GM08714 (cell line): ENCODE measurements at regions not wholly inside any gene's neighbourhood (a gene's known extent, or its start where the extent isn't known, plus 50 kb on each side); places are given as distances from the start of the nearest gene placed in this dataset.

ENCODE experiments used
- H3K4me3 ChIP-seq: fragments of 200-500 bp; sonication (Bioruptor generic); 2 replicates; pipeline ENCODE4 v1.5.1; 2014; ENCODE audit warnings: mild to moderate bottlenecking, low read length, inconsistent platforms
- ZNF274 ChIP-seq: IDR thresholded peaks from 2 replicates; pipeline ENCODE4 v1.6.1; 2012; ENCODE audit warnings: mild to moderate bottlenecking, low read depth, low read length

GRCh38 chr3:72669224-72669623 lies 179.0 kb downstream of the SHQ1 start:
- no peak for TF ChIP-seq ZNF274
- H3K4me3 ChIP-seq = no peak overlapping the region

GRCh38 chr3:72666447-72666755 lies 181.8 kb downstream of the SHQ1 start:
- TF ChIP-seq ZNF274 = no peak
- no peak overlapping the region for H3K4me3 ChIP-seq

GRCh38 chr3:72665701-72666446 lies 182.4 kb downstream of the SHQ1 start:
- TF ChIP-seq ZNF274 = no peak
- no peak overlapping the region for H3K4me3 ChIP-seq

- no peak for TF ChIP-seq ZNF274
- no peak overlapping the region for H3K4me3 ChIP-seq
Observed at GRCh38 chr3:72665103-72665502, 183.1 kb downstream of the SHQ1 start.

- TF ChIP-seq ZNF274 = no peak
- H3K4me3 ChIP-seq = no peak overlapping the region
Observed at GRCh38 chr3:72664184-72664975, 183.9 kb downstream of the SHQ1 start.

- no peak overlapping the region for H3K4me3 ChIP-seq
- TF ChIP-seq ZNF274 = no peak
Observed at GRCh38 chr3:72663429-72663828, 184.8 kb downstream of the SHQ1 start.

GRCh38 chr3:72661115-72661457 lies 187.2 kb downstream of the SHQ1 start:
- no peak overlapping the region for H3K4me3 ChIP-seq
- TF ChIP-seq ZNF274 = no peak

GRCh38 chr3:72660270-72661114 lies 187.8 kb downstream of the SHQ1 start:
- TF ChIP-seq ZNF274 = no peak

GRCh38 chr3:72659596-72659995 lies 188.6 kb downstream of the SHQ1 start:
- no peak overlapping the region for H3K4me3 ChIP-seq
- TF ChIP-seq ZNF274 = no peak

More at GRCh38 chr3:72660270-72661114, 187.8 kb downstream of the SHQ1 start:
- H3K4me3 ChIP-seq = no peak overlapping the region

- no peak for TF ChIP-seq ZNF274
- no peak overlapping the region for H3K4me3 ChIP-seq
Observed at GRCh38 chr3:72659188-72659587, 189.1 kb downstream of the SHQ1 start.

- TF ChIP-seq ZNF274 = no peak
- no peak overlapping the region for H3K4me3 ChIP-seq
Observed at GRCh38 chr3:72658466-72659100, 189.7 kb downstream of the SHQ1 start.

GRCh38 chr3:72657666-72658065 lies 190.6 kb downstream of the SHQ1 start:
- no peak for TF ChIP-seq ZNF274
- no peak overlapping the region for H3K4me3 ChIP-seq

- no peak overlapping the region for H3K4me3 ChIP-seq
- TF ChIP-seq ZNF274 = no peak
Observed at GRCh38 chr3:72655723-72656122, 192.5 kb downstream of the SHQ1 start.

- no peak overlapping the region for H3K4me3 ChIP-seq
- TF ChIP-seq ZNF274 = no peak
Observed at GRCh38 chr3:72655131-72655551, 193.1 kb downstream of the SHQ1 start.
